K562 (cell line): ENCODE measurements at regions not wholly inside any gene's neighbourhood (a gene's known extent, or its start where the extent isn't known, plus 50 kb on each side); places are given as distances from the start of the nearest gene placed in this dataset.

Experiments
- ATAC-seq: fragments of 200-7000 bp; cut with Tn5 transposase; 3 replicates; pipeline ENCODE4 v1.9.1; 2020; ENCODE audit warnings: moderate library complexity
- BruUV-seq: library from RNA; stranded (reverse); fragments of 400-500 nt; replicated peaks from 2 replicates; lab custom pipeline; 2021; lab: Mats Ljungman, UMichigan
- CTCF ChIA-PET: fragments of 300-600 bp; formaldehyde crosslinking; extraction: SDS; loops from one replicate; lab custom pipeline; 2021; ENCODE audit warnings: low intra/inter-chr PET ratio; lab: Yijun Ruan, JAX
- POLR2A ChIA-PET: fragments of 300-600, 350-650 bp; sonication (Branson Sonifier 250); formaldehyde crosslinking; extraction: SDS; loops from one replicate; lab custom pipeline; 2021; ENCODE audit warnings: antibody characterized with exemption, inconsistent platforms; lab: Yijun Ruan, JAX
- DNase-seq, 4 experiments: peaks; one replicate each; pipeline versions ENCODE4 v3.0.0 to v3.0.0-alpha.2; 2011 to 2018; ENCODE audit warnings: low spot score in 3 of 4, mixed read lengths in 3 of 4; ENCODE audit errors: extremely low read depth in 1 of 4
- FAIRE-seq: peaks from 2 replicates; lab custom pipeline; 2011; peaks lifted over from hg19 to GRCh38; lab: Jason Lieb, UNC
- H2AFZ ChIP-seq: 2 replicates; pipeline ENCODE4 v1.6.0; 2011; ENCODE audit warnings: low read depth, low read length, control low read depth, inconsistent platforms
- H3K27ac ChIP-seq: fragments of 200-600 bp; 3 replicates; pipeline ENCODE4 v1.8.0; 2011; ENCODE audit warnings: low read depth, mild to moderate bottlenecking, control low read depth, inconsistent platforms, low read length, moderate library complexity, mixed read lengths; ENCODE audit errors: extremely low read depth
- H3K27me3 ChIP-seq, 2 experiments: fragments of 300-600 bp in 1 of 2; 2 replicates in 1 of 2; 3 replicates in 1 of 2; pipeline versions ENCODE4 v1.6.0 to v1.8.0; 2011; ENCODE audit warnings: inconsistent platforms in 2 of 2, low read length in 2 of 2, mild to moderate bottlenecking in 1 of 2, mixed read lengths in 1 of 2, moderate library complexity in 1 of 2; ENCODE audit not compliant: control insufficient read depth in 2 of 2, insufficient read depth in 2 of 2
- H3K36me3 ChIP-seq: fragments of 300-600 bp; 3 replicates; pipeline ENCODE4 v1.8.0; 2011; ENCODE audit warnings: mild to moderate bottlenecking, low read length, inconsistent platforms; ENCODE audit not compliant: control insufficient read depth, insufficient read depth
- H3K4me1 ChIP-seq, 2 experiments: fragments of 200-600 bp in 1 of 2; replicated peaks in 1 of 2; 2 replicates in 1 of 2; 3 replicates in 1 of 2; pipeline versions ENCODE4 v1.5.1 to v1.8.0; 2011; ENCODE audit warnings: inconsistent platforms in 2 of 2, low read length in 2 of 2, mild to moderate bottlenecking in 1 of 2, mixed read lengths in 1 of 2, moderate library complexity in 1 of 2; ENCODE audit not compliant: control insufficient read depth in 2 of 2, insufficient read depth in 2 of 2
- H3K4me2 ChIP-seq: 2 replicates; pipeline ENCODE4 v1.6.1; 2011; ENCODE audit warnings: low read length, control low read depth, inconsistent platforms, mixed read lengths; ENCODE audit not compliant: insufficient read depth
- H3K4me3 ChIP-seq: fragments of 200-600 bp; sonication (generic), shearing (Covaris generic); 2 replicates; pipeline ENCODE4 v1.5.1; 2016; ENCODE audit warnings: control low read depth, inconsistent platforms
- H3K79me2 ChIP-seq: fragments of 200-600 bp; 3 replicates; pipeline ENCODE4 v1.8.0; 2011; ENCODE audit warnings: low read length, inconsistent platforms; ENCODE audit not compliant: control insufficient read depth, insufficient read depth
- H3K9ac ChIP-seq, 2 experiments: 2 replicates each; pipeline versions ENCODE4 v1.6.0 to v1.6.1; 2011; ENCODE audit warnings: low read depth in 2 of 2, low read length in 2 of 2, control low read depth in 1 of 2, inconsistent platforms in 1 of 2, mild to moderate bottlenecking in 1 of 2, mixed read lengths in 1 of 2; ENCODE audit not compliant: insufficient read depth in 1 of 2
- H3K9me1 ChIP-seq: one replicate; pipeline ENCODE4 v1.6.0; 2011; ENCODE audit warnings: inconsistent platforms, mild to moderate bottlenecking, low read length, moderate library complexity; ENCODE audit not compliant: control insufficient read depth, insufficient read depth
- H3K9me3 ChIP-seq: replicated peaks from 2 replicates; pipeline ENCODE4 v1.5.1; 2011; ENCODE audit warnings: low read depth, low read length, inconsistent platforms; ENCODE audit not compliant: control insufficient read depth, insufficient read depth
- H4K20me1 ChIP-seq: replicated peaks from 2 replicates; pipeline ENCODE4 v1.6.1; 2011; ENCODE audit warnings: low read length, inconsistent platforms, mixed read lengths; ENCODE audit not compliant: control insufficient read depth, insufficient read depth
- CC2D1A ChIP-seq: fragments of 450-650 bp; IDR thresholded peaks from 2 replicates; pipeline ENCODE4 v1.6.1; 2017; ENCODE audit warnings: mild to moderate bottlenecking
- CEBPB ChIP-seq: fragments of 450-650 bp; IDR thresholded peaks from 2 replicates; pipeline ENCODE4 v1.6.1; 2016; ENCODE audit warnings: missing genetic modification characterization, missing compliant biosample characterization
- CEBPG ChIP-seq, 3 experiments: fragments of 200-800 bp in 1 of 3; sonication (Bioruptor generic) in 1 of 3; sonication (generic) in 1 of 3; formaldehyde crosslinking in 1 of 3; IDR thresholded peaks in 2 of 3; conservative IDR thresholded peaks in 1 of 3; 2 replicates each; pipeline versions ENCODE4 v1.6.1 to v1.8.0; 2016 to 2022; ENCODE audit warnings: missing compliant biosample characterization in 2 of 3, missing genetic modification characterization in 2 of 3, mild to moderate bottlenecking in 1 of 3, missing genetic modification reagents in 1 of 3
- ERF ChIP-seq: fragments of 450-650 bp; formaldehyde crosslinking; IDR thresholded peaks from 2 replicates; pipeline ENCODE4 v1.4.0; 2020; ENCODE audit warnings: mild to moderate bottlenecking, mixed read lengths
- SMAD3 ChIP-seq: fragments of 450-650 bp; formaldehyde crosslinking; conservative IDR thresholded peaks from 2 replicates; pipeline ENCODE4 v1.4.0; 2020; ENCODE audit warnings: mild to moderate bottlenecking
- ZBED1 ChIP-seq: IDR thresholded peaks from 2 replicates; pipeline ENCODE4 v1.6.1; 2014
- WGBS: fragments of 100-300 bp; shearing (Covaris generic); methylation state at CpG from one replicate; pipeline ENCODE4 v1.1.6; 2016; ENCODE audit warnings: low coverage, mixed read lengths; ENCODE audit not compliant: insufficient coverage; ENCODE audit errors: missing lambda C conversion rate; 5-methylcytosine and 5-hydroxymethylcytosine counted together
- in situ Hi-C: fragments of 300-500 bp; cut with MboI; formaldehyde crosslinking; loops from 4 replicates; pipeline ENCODE4 v1.15.0; 2018; ENCODE audit warnings: inconsistent platforms, mixed read lengths
- intact Hi-C: fragments of 100-400 bp; cut with micrococcal nuclease; formaldehyde crosslinking; loops from 2 replicates; pipeline ENCODE4 v1.14.2; 2022

DNA sequence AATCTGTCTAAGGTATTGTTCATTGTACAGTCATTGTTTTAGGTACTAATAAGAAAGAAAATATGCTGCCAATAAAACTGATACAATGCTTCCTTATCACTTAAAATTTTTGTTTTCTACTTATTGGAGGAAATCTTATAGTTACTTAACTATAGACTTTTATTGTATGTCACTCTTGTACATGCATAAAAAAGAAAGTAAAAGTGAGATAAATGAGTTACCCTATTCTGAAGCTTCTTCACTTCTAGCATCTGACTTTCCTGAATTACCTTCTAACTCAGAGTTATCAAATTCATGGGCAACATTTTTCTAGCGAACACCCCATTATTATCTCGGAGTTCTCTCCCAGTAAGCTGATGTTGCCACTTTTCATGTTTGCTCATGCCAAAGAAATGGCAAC lies 504.9 kb downstream of the SH2D4B start (continued):
- no peak for TF ChIP-seq ERF
- TF ChIP-seq ZBED1 = no peak
- TF ChIP-seq CC2D1A = no peak

DNA sequence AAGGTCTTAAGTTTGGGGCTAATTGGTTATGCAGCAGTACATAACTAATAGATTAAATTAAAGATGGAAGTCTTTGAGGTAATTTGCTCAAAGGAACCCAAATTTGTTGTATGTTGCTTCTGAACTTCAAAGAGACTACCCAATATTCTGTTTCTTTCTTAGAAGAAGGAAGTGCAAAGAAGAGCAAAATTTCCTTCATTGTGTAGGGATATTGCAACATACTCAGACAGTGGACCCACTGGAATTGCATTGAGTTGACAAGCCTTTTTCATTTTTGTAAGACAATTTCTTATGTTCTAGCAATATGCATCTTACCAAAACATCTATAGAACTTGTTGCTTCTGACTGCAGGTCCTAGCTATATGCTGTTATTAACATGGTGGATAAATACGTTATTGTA lies 527.8 kb downstream of the SH2D4B start:
- H3K79me2 ChIP-seq = no peaks in the 10 kb centered on the region
- H3K9me1 ChIP-seq = no peaks in the 10 kb centered on the region
- in situ Hi-C loops = no loop called here
- H2AFZ ChIP-seq = no peak overlapping the region
- ChIA-PET CTCF (no interaction called here), POLR2A (no interaction called here)
- intact Hi-C loops = no loop called here
- TF ChIP-seq CEBPB (tag) (peak; percentile 40; the same call in 1 of the 2 replicates), CEBPG (CRISPR knock-in tag; IDR thresholded peaks at IDR 0.05) (no peak), CEBPG (tag; conservative IDR thresholded peaks at IDR 0.05 in 1 of 2, IDR thresholded peaks at IDR 0.05 in 1 of 2) (peak in 1 of 2 experiments; percentile 42; a peak in 1 of 4 replicates), SMAD3 (CRISPR knock-in tag) (no peak)
- H3K27ac ChIP-seq = no peak overlapping the region
- no peak overlapping the region for H3K4me2 ChIP-seq
- no peak overlapping the region for H3K9ac ChIP-seq
- WGBS = 0% methylated on average over 1 of the region's 1 CpG
- DNase-seq (no peak), FAIRE-seq (no peak), ATAC-seq (no peak)
- BruUV-seq = no TSS peak
- no peaks in the 10 kb centered on the region for H3K27me3 ChIP-seq
- no peaks in the 10 kb centered on the region for H4K20me1 ChIP-seq
- no peak overlapping the region for H3K4me3 ChIP-seq
- no peaks in the 10 kb centered on the region for H3K4me1 ChIP-seq
- no peaks in the 10 kb centered on the region for H3K36me3 ChIP-seq
- H3K9me3 ChIP-seq = no peaks in the 10 kb centered on the region
